Neural cell (in vitro differentiated cells): ENCODE measurements at regions not wholly inside any gene's neighbourhood (a gene's known extent, or its start where the extent isn't known, plus 50 kb on each side); places are given as distances from the start of the nearest gene placed in this dataset.

ENCODE experiments used
- CTCF ChIP-seq: fragments of 450-650 bp; IDR thresholded peaks from 2 replicates; pipeline ENCODE4 v1.5.1; 2014; ENCODE audit warnings: antibody characterized with exemption, mild to moderate bottlenecking, moderate library complexity; ENCODE audit not compliant: poor library complexity, severe bottlenecking
- EZH2 ChIP-seq: fragments of 200-600, 300-800 bp; shearing (Covaris generic), sonication (generic); IDR thresholded peaks from 2 replicates; pipeline ENCODE4 v1.6.1; 2014; ENCODE audit warnings: antibody characterized with exemption, low read length, borderline replicate concordance, mild to moderate bottlenecking; ENCODE audit not compliant: insufficient read depth, poor library complexity, severe bottlenecking
- MXI1 ChIP-seq: fragments of 450-650 bp; conservative IDR thresholded peaks from 2 replicates; pipeline ENCODE4 v1.6.1; 2014; ENCODE audit warnings: antibody characterized with exemption, mild to moderate bottlenecking; ENCODE audit not compliant: poor library complexity, severe bottlenecking
- RAD21 ChIP-seq: fragments of 450-650 bp; conservative IDR thresholded peaks from 2 replicates; pipeline ENCODE4 v1.6.1; 2014; ENCODE audit warnings: antibody characterized with exemption, mild to moderate bottlenecking, moderate library complexity
- REST ChIP-seq: IDR thresholded peaks from 2 replicates; pipeline ENCODE4 v1.6.1; 2012; ENCODE audit warnings: borderline replicate concordance
- SMC3 ChIP-seq: fragments of 450-650 bp; conservative IDR thresholded peaks from 2 replicates; pipeline ENCODE4 v1.6.1; 2014; ENCODE audit warnings: antibody characterized with exemption, mild to moderate bottlenecking, moderate library complexity; ENCODE audit not compliant: poor library complexity
- TAF1 ChIP-seq: IDR thresholded peaks from 2 replicates; pipeline ENCODE4 v1.6.1; 2012; ENCODE audit warnings: low read depth

- TF ChIP-seq CTCF (no peak), EZH2 (no peak), SMC3 (no peak), RAD21 (no peak), TAF1 (no peak), REST (no peak), MXI1 (no peak)
Observed at GRCh38 chr5:53357439-53357838, 123.0 kb upstream of the FST start.
